Motor neuron (in vitro differentiated cells): ENCODE measurements at regions not wholly inside any gene's neighbourhood (a gene's known extent, or its start where the extent isn't known, plus 50 kb on each side); places are given as distances from the start of the nearest gene placed in this dataset.

Source experiments
- ATAC-seq, 8 experiments: fragments of 200-7000 bp; cut with Tn5 transposase; replicated peaks in 6 of 8; 2 replicates each; pipeline ENCODE4 v1.8.0; 2021; ENCODE audit warnings: mild to moderate bottlenecking in 8 of 8, moderate library complexity in 8 of 8
- H3K27ac ChIP-seq, 2 donors: fragments of 250-450 bp; sonication (Bioruptor Pico); 2 replicates each; pipeline ENCODE4 v1.9.0; 2021; ENCODE audit warnings: antibody characterized with exemption in 2 of 2, mild to moderate bottlenecking in 2 of 2, moderate library complexity in 1 of 2
- H3K4me1 ChIP-seq, 2 donors: fragments of 250-450 bp; sonication (Bioruptor Pico); replicated peaks in 1 of 2; 2 replicates each; pipeline ENCODE4 v1.6.1; 2021; ENCODE audit warnings: antibody characterized with exemption in 2 of 2, mild to moderate bottlenecking in 2 of 2, moderate library complexity in 1 of 2
- H3K4me3 ChIP-seq, 5 donors: fragments of 250-450 bp; sonication (Bioruptor Pico); 2 replicates each; pipeline ENCODE4 v1.9.0; 2021; ENCODE audit warnings: antibody characterized with exemption in 5 of 5, mild to moderate bottlenecking in 5 of 5, moderate library complexity in 4 of 5
- WGBS, 10 experiments: fragments of 450-650 bp; shearing (Covaris generic); methylation state at CpG; one replicate each; pipeline ENCODE4 v1.0.0; 2022; 5-methylcytosine and 5-hydroxymethylcytosine counted together
- in situ Hi-C, 9 experiments: fragments of 400-800 bp; cut with MboI; loops; one replicate each; pipeline ENCODE4 v1.15.0; 2021; ENCODE audit warnings: low sequenced_read_pairs in 9 of 9, low pct_unique_long_range_greater_than_20kb in 2 of 9; ENCODE audit not compliant: unreplicated experiment in 9 of 9

DNA sequence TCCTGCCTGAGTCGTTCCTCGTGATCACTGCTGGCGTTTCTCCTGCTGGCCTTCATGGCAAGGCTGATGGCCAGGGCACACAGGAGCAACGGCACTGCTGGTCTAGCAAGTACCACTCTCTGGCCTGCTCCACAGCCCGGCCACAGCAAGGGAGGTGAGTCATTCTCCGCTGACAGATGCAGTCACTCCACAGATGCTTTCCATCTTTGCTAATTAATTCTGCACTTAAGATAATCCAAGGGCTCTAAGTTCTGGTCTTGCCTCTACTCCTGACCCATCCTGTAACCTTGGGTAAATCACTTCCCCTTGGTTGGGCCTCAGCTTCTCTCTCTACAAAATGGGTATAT lies 244.4 kb downstream of the RPS24 start:
- H3K27ac ChIP-seq: peak overlapping the region; percentile 66 to 73
- WGBS, 10 experiments: 0 to 86% (median 20%) methylated on average over 1 to 4 of the region's 6 CpGs; no CpG with 5 or more reads in 3 of the 10 experiments
- no peak overlapping the region for H3K4me3 ChIP-seq
- peak in 7 of 8 experiments; percentile 73 to 94 (median 89) for ATAC-seq
- in situ Hi-C loops: loop anchor here in 1 of 9 experiments (25.0 kb wide), 1 partner anchor 216 kb away; no protein-coding TSS in a partner anchor
- H3K4me1 ChIP-seq: peaks cover 35 to 42% of the 10 kb centered on the region in 2 donors

DNA sequence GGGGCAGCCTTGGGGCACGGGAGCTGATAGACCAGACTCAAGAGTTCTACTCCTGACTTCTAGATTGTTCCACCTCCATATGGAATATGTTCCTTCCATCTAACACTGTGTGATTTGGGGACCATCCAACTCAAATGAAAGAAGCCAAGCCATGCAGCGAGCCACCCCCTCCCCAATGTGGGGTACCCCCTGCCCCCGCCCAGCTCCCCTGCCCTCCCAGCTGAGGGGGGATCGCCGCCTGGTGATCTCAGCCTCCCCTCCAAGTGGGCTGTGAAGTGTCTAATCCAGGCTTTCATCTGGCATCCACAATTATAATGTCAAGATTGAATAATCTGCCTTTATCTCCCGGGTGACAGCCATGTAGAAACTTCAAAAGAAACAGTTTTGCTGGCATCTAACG lies 246.1 kb downstream of the RPS24 start:
- Histone ChIP-seq H3K4me3 (no peak overlapping the region), H3K4me1 (peaks cover 46 to 55% of the 10 kb centered on the region in 2 donors), H3K27ac (no peak overlapping the region)
- ATAC-seq: no peak
- in situ Hi-C loops: loop anchor here in 1 of 9 experiments (25.0 kb wide), 1 partner anchor 217 kb away; no protein-coding TSS in a partner anchor
- WGBS, 10 experiments: 40 to 100% (median 72%) methylated on average over 1 to 4 of the region's 7 CpGs; no CpG with 5 or more reads in 4 of the 10 experiments

GRCh38 chr10:78280604-78281003 lies 246.9 kb downstream of the RPS24 start:
- Histone ChIP-seq H3K4me3 (no peak overlapping the region), H3K4me1 (peaks cover 52 to 62% of the 10 kb centered on the region in 2 donors), H3K27ac (no peak overlapping the region)
- in situ Hi-C loops: loop anchor here in 1 of 9 experiments (25.0 kb wide), 1 partner anchor 218 kb away; no protein-coding TSS in a partner anchor
- no peak for ATAC-seq
- WGBS, 10 experiments: 63 to 100% (median 88%) methylated on average over 1 to 4 of the region's 6 CpGs; no CpG with 5 or more reads in 4 of the 10 experiments

DNA sequence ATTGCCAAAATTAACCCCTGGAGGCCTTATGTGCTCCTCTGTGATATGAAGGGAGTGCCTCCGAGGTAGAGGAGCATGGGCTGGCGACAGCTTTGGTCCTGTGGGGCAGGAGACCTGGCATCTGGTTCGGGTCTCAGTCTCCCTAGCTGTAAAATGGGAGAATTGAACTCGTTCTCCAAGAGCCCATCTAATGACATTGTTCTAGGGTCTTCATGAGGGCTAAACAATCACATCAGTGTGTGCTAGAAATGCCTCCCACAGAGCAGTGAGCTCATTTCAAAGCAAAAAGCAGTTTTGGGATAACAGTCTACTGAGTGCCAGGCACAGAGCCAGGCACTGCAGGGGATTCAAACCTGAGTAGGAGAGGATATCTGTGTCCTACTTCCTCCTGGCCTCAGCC lies 248.0 kb downstream of the RPS24 start:
- Histone ChIP-seq H3K27ac (no peak overlapping the region), H3K4me3 (no peak overlapping the region), H3K4me1 (peaks cover 57 to 68% of the 10 kb centered on the region in 2 donors)
- WGBS, 10 experiments: 17 to 100% (median 63%) methylated on average over 1 to 4 of the region's 4 CpGs; no CpG with 5 or more reads in 2 of the 10 experiments
- in situ Hi-C loops: loop anchor here in 1 of 9 experiments (25.0 kb wide), 1 partner anchor 219 kb away; no protein-coding TSS in a partner anchor
- no peak for ATAC-seq

DNA sequence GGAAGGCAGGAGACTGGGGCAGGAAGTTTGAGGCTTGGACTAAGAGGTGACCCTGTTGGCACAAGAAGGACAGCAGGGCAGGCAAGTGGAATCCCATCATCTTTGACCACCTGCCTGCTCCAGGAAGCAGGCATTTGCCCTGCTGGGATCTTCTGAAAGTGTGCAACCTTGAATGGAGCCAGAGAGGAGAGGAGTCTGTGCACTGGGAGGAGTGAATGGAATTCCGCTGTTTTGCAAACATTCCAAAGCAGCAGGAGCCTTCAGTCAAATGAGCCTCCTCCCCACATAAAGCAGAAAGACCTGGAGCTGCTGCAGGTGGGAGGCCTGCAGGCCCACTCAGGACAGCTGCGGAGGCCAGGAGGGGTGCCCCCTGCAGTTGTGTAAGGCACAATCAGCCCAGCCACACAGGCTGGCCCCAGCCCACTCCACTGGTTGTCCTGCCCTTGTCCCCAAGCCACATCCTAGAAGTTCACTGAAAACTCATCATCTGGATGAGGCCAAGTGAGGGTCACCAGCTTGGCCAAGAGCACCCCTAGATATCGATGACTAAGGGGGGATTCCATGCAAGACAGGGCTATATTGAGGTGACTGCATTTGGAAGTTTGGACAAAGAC lies 249.5 kb downstream of the RPS24 start:
- peak in 1 of 8 experiments; percentile 39 for ATAC-seq
- Histone ChIP-seq H3K27ac (peak overlapping the region; percentile 80), H3K4me3 (no peak overlapping the region), H3K4me1 (peaks cover 42 to 54% of the 10 kb centered on the region in 2 donors)
- 50 to 100% (median 83%) methylated on average over 1 to 2 of the region's 3 CpGs; no CpG with 5 or more reads in 5 of the 10 experiments for WGBS, 10 experiments
- in situ Hi-C loops: loop anchor here in 1 of 9 experiments (25.0 kb wide), 1 partner anchor 221 kb away; no protein-coding TSS in a partner anchor

DNA sequence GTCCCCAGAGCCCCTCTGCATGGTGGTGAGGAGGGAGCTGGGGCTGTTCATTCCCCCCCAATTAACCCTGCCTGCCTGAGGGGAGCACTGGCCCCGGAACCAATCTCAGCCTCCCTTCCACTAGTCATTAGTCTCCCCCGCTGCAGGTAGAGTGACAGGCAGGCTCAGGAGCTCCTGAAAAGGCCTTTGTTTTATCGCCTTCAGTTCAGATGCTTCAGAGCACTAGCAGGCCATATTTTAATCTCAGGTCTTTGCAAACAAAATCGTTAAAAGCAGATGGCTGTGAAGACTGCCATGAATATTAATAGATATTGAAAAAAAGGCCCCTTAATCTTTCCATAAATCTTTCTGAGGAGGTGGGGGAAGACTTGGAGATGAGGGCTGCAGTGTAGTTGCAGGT lies 250.7 kb downstream of the RPS24 start:
- peak overlapping the region; percentile 80 for H3K27ac ChIP-seq
- H3K4me3 ChIP-seq: no peak overlapping the region
- in situ Hi-C loops: loop anchor here in 1 of 9 experiments (25.0 kb wide), 1 partner anchor 222 kb away; no protein-coding TSS in a partner anchor
- ATAC-seq: peak in 6 of 8 experiments; percentile 72 to 93 (median 80)
- 0 to 90% (median 40%) methylated on average over 1 to 3 of the region's 4 CpGs; no CpG with 5 or more reads in 3 of the 10 experiments for WGBS, 10 experiments
- H3K4me1 ChIP-seq: peaks cover 42 to 52% of the 10 kb centered on the region in 2 donors

DNA sequence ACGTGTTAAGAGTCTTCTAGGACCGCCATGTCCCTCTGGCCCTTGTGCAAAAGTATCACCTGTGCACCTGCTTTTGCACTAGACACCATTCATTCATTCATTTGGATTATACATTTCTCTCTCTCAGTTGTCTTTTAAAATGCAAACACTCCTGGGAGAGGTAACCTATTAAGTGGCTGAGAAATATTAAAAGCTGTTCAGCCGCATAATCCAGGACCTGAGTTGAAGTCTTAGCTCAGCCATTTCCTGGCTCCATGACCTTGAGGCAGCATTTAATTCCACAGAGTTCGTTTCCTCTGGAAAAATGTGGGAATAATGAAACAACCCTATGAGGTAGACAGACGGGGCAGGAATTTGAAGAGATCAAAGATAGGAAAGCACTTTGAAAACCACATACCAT lies 251.6 kb downstream of the RPS24 start:
- ATAC-seq: no peak
- peaks cover 39 to 49% of the 10 kb centered on the region in 2 donors for H3K4me1 ChIP-seq
- in situ Hi-C loops: loop anchor here in 1 of 9 experiments (25.0 kb wide), 1 partner anchor 223 kb away; no protein-coding TSS in a partner anchor
- peak overlapping the region in 1 of 2 donors; percentile 70 for H3K27ac ChIP-seq
- no peak overlapping the region for H3K4me3 ChIP-seq
- 27 to 92% (median 61%) methylated on average over 1 to 5 of the region's 5 CpGs for WGBS, 10 experiments

- peak in 1 of 8 experiments; percentile 57 for ATAC-seq
- Histone ChIP-seq H3K4me1 (peaks cover 42 to 57% of the 10 kb centered on the region in 2 donors), H3K4me3 (no peak overlapping the region), H3K27ac (peak overlapping the region in 1 of 2 donors; percentile 70)
- in situ Hi-C loops: loop anchor here in 1 of 9 experiments (25.0 kb wide), 1 partner anchor 224 kb away; no protein-coding TSS in a partner anchor
- WGBS, 10 experiments: 67% methylated on average over 1 of the region's 1 CpG; no CpG with 5 or more reads in 8 of the 10 experiments
These were observed 252.5 kb downstream of the RPS24 start for GRCh38 chr10:78286186-78286585.

- Histone ChIP-seq H3K4me3 (no peak overlapping the region), H3K27ac (no peak overlapping the region), H3K4me1 (peaks cover 46 to 62% of the 10 kb centered on the region in 2 donors)
- no peak for ATAC-seq
- in situ Hi-C loops: loop anchor here in 1 of 9 experiments (25.0 kb wide), 1 partner anchor 224 kb away; no protein-coding TSS in a partner anchor
- 34 to 93% (median 80%) methylated on average over 4 to 9 of the region's 9 CpGs; no CpG with 5 or more reads in 1 of the 10 experiments for WGBS, 10 experiments
These were observed 253.0 kb downstream of the RPS24 start for GRCh38 chr10:78286668-78287067.

DNA sequence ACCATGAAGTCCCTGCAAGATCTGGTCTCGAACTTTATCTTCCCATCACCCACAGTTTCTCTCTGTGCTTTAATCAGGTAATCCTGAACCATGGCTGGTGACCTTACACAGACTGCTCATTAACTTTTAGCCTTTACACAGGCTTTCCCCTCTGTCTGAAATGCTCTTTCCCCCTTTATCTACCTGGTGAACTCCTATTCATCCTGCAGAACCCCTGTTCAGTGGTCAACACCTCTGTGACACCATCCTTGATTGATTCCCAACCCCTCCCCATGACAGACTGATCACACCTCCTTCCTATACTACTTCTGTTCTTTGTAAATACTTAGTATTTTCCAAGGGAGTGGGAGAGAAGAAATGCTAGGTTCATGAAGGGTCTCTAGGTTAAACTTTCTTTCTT lies 254.0 kb downstream of the RPS24 start:
- WGBS, 10 experiments: 57 to 100% (median 83%) methylated on average over 1 of the region's 1 CpG; no CpG with 5 or more reads in 3 of the 10 experiments
- no peak for ATAC-seq
- in situ Hi-C loops: loop anchor here in 1 of 9 experiments (25.0 kb wide), 1 partner anchor 225 kb away; no protein-coding TSS in a partner anchor
- Histone ChIP-seq H3K4me3 (no peak overlapping the region), H3K4me1 (peaks cover 54 to 71% of the 10 kb centered on the region in 2 donors), H3K27ac (no peak overlapping the region)

DNA sequence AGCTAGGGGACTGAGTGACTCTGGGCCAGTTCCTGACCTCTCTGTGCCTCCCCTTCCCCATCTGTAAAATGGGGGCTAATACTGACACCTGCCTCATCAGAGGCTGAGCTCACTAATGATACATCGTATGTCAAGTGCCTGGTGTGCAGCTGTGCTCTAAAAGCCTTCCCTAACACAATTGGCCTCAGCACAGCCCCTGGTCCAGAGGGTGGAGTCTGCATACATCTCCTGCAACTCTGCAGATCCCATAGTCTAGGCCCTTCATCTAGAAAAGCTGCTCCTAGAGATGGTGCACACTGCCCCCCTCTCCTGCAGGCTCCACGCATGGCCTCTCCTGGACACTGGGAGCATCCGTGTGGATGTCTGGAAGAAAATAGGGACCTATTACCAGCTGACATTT lies 255.0 kb downstream of the RPS24 start:
- ATAC-seq: peak in 2 of 8 experiments; percentile 11 to 86
- Histone ChIP-seq H3K4me3 (no peak overlapping the region), H3K4me1 (peaks cover 56 to 73% of the 10 kb centered on the region in 2 donors), H3K27ac (no peak overlapping the region)
- in situ Hi-C loops: loop anchor here in 1 of 9 experiments (25.0 kb wide), 1 partner anchor 226 kb away; no protein-coding TSS in a partner anchor
- WGBS, 10 experiments: 50 to 80% (median 72%) methylated on average over 1 to 2 of the region's 3 CpGs; no CpG with 5 or more reads in 6 of the 10 experiments

DNA sequence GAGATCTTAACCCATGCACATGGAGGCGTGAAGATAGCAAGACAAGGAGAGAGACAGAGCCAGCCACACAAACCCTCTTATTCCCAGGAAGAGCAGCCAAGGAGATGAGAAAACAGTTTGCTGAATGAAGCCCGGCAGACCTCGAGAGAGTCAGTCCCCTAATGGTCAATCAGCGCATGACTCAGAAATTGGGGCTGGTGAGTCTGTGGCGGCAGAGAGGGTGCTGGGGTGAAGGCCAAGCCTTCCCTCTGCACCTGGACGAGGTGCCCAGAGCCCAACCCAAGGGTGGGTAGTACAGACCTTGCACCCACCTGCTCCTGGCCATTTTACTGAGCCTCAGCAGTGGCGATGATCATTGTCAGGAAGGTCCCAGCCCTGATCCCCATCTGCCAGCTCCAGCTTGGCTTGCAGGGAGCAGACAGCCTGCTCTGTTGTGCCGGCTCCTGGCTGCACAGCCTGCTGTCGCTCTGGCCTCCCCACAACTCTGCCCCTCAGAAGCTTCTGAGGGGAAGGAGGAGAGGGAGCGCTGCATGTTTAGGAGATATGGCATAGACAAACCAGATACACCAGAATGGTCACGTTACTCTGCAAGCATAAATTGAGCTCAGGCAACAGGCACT lies 256.6 kb downstream of the RPS24 start:
- in situ Hi-C loops: loop anchor here in 1 of 9 experiments (25.0 kb wide), 1 partner anchor 228 kb away; no protein-coding TSS in a partner anchor
- WGBS, 10 experiments: 57 to 100% (median 93%) methylated on average over 1 to 7 of the region's 11 CpGs; no CpG with 5 or more reads in 3 of the 10 experiments
- Histone ChIP-seq H3K4me1 (peaks cover 47 to 64% of the 10 kb centered on the region in 2 donors), H3K27ac (no peak overlapping the region), H3K4me3 (no peak overlapping the region)
- ATAC-seq: peak in 5 of 8 experiments; percentile 27 to 62 (median 36)
